A549 (cell line): ENCODE measurements at regions not wholly inside any gene's neighbourhood (a gene's known extent, or its start where the extent isn't known, plus 50 kb on each side); places are given as distances from the start of the nearest gene placed in this dataset.

ENCODE experiments used
- ATAC-seq, 2 experiments: fragments of 200-7000 bp in 1 of 2; fragments of >200 bp in 1 of 2; cut with Nextera tagmentation in 1 of 2; cut with Tn5 transposase in 1 of 2; 3 replicates each; pipeline versions ENCODE4 v1.8.0 to v1.9.1; 2018 to 2020; ENCODE audit warnings: mild to moderate bottlenecking in 1 of 2, moderate library complexity in 1 of 2
- CTCF ChIA-PET: fragments of 300-600 bp; sonication (Branson Sonifier 250); formaldehyde crosslinking; extraction: SDS; loops from one replicate; lab custom pipeline; 2021; ENCODE audit warnings: antibody characterized with exemption, inconsistent platforms; lab: Yijun Ruan, JAX
- POLR2A ChIA-PET: fragments of 350-600 bp; formaldehyde crosslinking; extraction: SDS; loops from one replicate; lab custom pipeline; 2021; ENCODE audit warnings: antibody characterized with exemption, inconsistent platforms; lab: Yijun Ruan, JAX
- DNase-seq, 2 experiments: peaks; one replicate each; pipeline versions ENCODE4 v3.0.0 to v3.0.0-alpha.2; 2011 to 2016; ENCODE audit warnings: low read depth in 1 of 2, low spot score in 1 of 2
- FAIRE-seq: peaks from 2 replicates; lab custom pipeline; 2011; peaks lifted over from hg19 to GRCh38; lab: Jason Lieb, UNC
- H3K27ac ChIP-seq, 2 experiments: fragments of >200 bp; sonication (Bioruptor Twin); formaldehyde crosslinking; 3 replicates each; pipeline ENCODE4 v1.5.1; 2016 to 2017
- H3K4me1 ChIP-seq: fragments of >200 bp; sonication (Bioruptor Twin); formaldehyde crosslinking; 3 replicates; pipeline ENCODE4 v1.6.1; 2016
- H3K4me2 ChIP-seq: fragments of >200 bp; sonication (Bioruptor Twin); formaldehyde crosslinking; 3 replicates; pipeline ENCODE4 v1.6.1; 2016
- H3K4me3 ChIP-seq: fragments of >200 bp; sonication (Bioruptor Twin); formaldehyde crosslinking; 3 replicates; pipeline ENCODE4 v1.5.1; 2016
- H3K9me3 ChIP-seq: fragments of >200 bp; sonication (Bioruptor Twin); formaldehyde crosslinking; 3 replicates; pipeline ENCODE4 v1.6.1; 2016
- ATOH8 ChIP-seq: fragments of 250-450 bp; sonication (Bioruptor Pico); IDR thresholded peaks from 2 replicates; pipeline ENCODE4 v1.5.0; 2020; ENCODE audit warnings: low read depth, mild to moderate bottlenecking, moderate library complexity
- EHF ChIP-seq: fragments of 250-450 bp; sonication (Bioruptor Pico); IDR thresholded peaks from 2 replicates; pipeline ENCODE4 v1.5.0; 2020; ENCODE audit warnings: mild to moderate bottlenecking
- EHMT2 ChIP-seq: fragments of 200-600 bp; sonication (generic); IDR thresholded peaks from 2 replicates; pipeline ENCODE4 v1.6.1; 2016; ENCODE audit warnings: antibody characterized with exemption, low read depth, mild to moderate bottlenecking, moderate library complexity
- FOXS1 ChIP-seq: fragments of 250-450 bp; sonication (Bioruptor Pico); IDR thresholded peaks from 2 replicates; pipeline ENCODE4 v1.5.0; 2020; ENCODE audit warnings: mild to moderate bottlenecking, moderate library complexity
- GATA3 ChIP-seq: IDR thresholded peaks from 2 replicates; pipeline ENCODE4 v1.6.1; 2012; ENCODE audit warnings: borderline replicate concordance
- HMGXB4 ChIP-seq: fragments of 250-450 bp; sonication (Bioruptor Pico); IDR thresholded peaks from 2 replicates; pipeline ENCODE4 v1.5.0; 2021; ENCODE audit warnings: mild to moderate bottlenecking, moderate library complexity, borderline replicate concordance
- KDM1A ChIP-seq: fragments of 200-600 bp; sonication (generic); IDR thresholded peaks from 2 replicates; pipeline ENCODE4 v1.6.1; 2016; ENCODE audit warnings: low read depth, mild to moderate bottlenecking
- MYC ChIP-seq: IDR thresholded peaks from 2 replicates; pipeline ENCODE4 v1.6.1; 2012; ENCODE audit warnings: mild to moderate bottlenecking, inconsistent platforms, low read length, improper control_type of control experiment, borderline replicate concordance
- NPAS2 ChIP-seq: fragments of 250-450 bp; sonication (Bioruptor Pico); IDR thresholded peaks from 2 replicates; pipeline ENCODE4 v1.8.0; 2022; ENCODE audit warnings: mild to moderate bottlenecking, moderate library complexity, borderline replicate concordance
- PBX3 ChIP-seq: IDR thresholded peaks from 2 replicates; pipeline ENCODE4 v1.6.1; 2012
- POLR2A ChIP-seq: IDR thresholded peaks from 2 replicates; pipeline ENCODE4 v1.6.1; 2012; ENCODE audit warnings: mild to moderate bottlenecking, low read length
- RAD21 ChIP-seq, 2 experiments: fragments of >200 bp in 1 of 2; sonication (Bioruptor Twin) in 1 of 2; formaldehyde crosslinking in 1 of 2; IDR thresholded peaks in 1 of 2; conservative IDR thresholded peaks in 1 of 2; 2 replicates in 1 of 2; 3 replicates in 1 of 2; pipeline ENCODE4 v1.6.1; 2012 to 2018; ENCODE audit warnings: inconsistent platforms in 1 of 2
- REST ChIP-seq: fragments of 200-600 bp; sonication (generic); IDR thresholded peaks from 2 replicates; pipeline ENCODE4 v1.6.1; 2016; ENCODE audit warnings: antibody characterized with exemption, mild to moderate bottlenecking, moderate library complexity
- RNF2 ChIP-seq: fragments of 200-600 bp; sonication (generic); IDR thresholded peaks from 2 replicates; pipeline ENCODE4 v1.6.1; 2016; ENCODE audit warnings: low read depth, mild to moderate bottlenecking, antibody characterized with exemption, moderate library complexity, borderline replicate concordance
- SREBF2 ChIP-seq: fragments of 450-650 bp; IDR thresholded peaks from 2 replicates; pipeline ENCODE4 v1.6.1; 2014; ENCODE audit warnings: mild to moderate bottlenecking, moderate library complexity
- ZC3H11A ChIP-seq: fragments of 450-650 bp; IDR thresholded peaks from 2 replicates; pipeline ENCODE4 v1.6.1; 2014; ENCODE audit warnings: antibody characterized with exemption, mild to moderate bottlenecking
- WGBS: methylation state at CpG from one replicate; pipeline ENCODE4 v1.1.6; 2017; ENCODE audit errors: missing lambda C conversion rate; 5-methylcytosine and 5-hydroxymethylcytosine counted together

GRCh38 chr6:133156689-133157088 lies 84.5 kb upstream of the EYA4 start (continued):
- TF ChIP-seq NPAS2, result no peak
- no peak for TF ChIP-seq ZC3H11A

- FAIRE-seq (no peak), ATAC-seq (no peak), DNase-seq (no peak)
- no peaks in the 10 kb centered on the region for H3K4me1 ChIP-seq
- WGBS, result 93% methylated on average over 2 of the region's 2 CpGs
- H3K9me3 ChIP-seq, result peaks cover 7% of the 10 kb centered on the region; the same call in 1 of the 3 replicates
- no peak overlapping the region for H3K4me2 ChIP-seq
- no peak for TF ChIP-seq HMGXB4 (CRISPR knock-in tag)
- TF ChIP-seq SREBF2, result no peak
- ChIA-PET POLR2A (no interaction called here), CTCF (no interaction called here)
- H3K4me3 ChIP-seq, result no peak overlapping the region
- H3K27ac ChIP-seq, result no peak overlapping the region
Observed at GRCh38 chr6:133157995-133158394, 83.2 kb upstream of the EYA4 start.

GRCh38 chr6:133159255-133159795 lies 81.8 kb upstream of the EYA4 start:
- POLR2A ChIA-PET, result no interaction called here
- CTCF ChIA-PET, result no interaction called here
- no peak for ATAC-seq

GRCh38 chr6:133160536-133160935 lies 80.6 kb upstream of the EYA4 start:
- POLR2A ChIA-PET, result no interaction called here
- DNase-seq (no peak), FAIRE-seq (no peak), ATAC-seq (no peak)
- no peaks in the 10 kb centered on the region for H3K9me3 ChIP-seq
- WGBS, result 79% methylated on average over 2 of the region's 2 CpGs
- no peaks in the 10 kb centered on the region for H3K4me1 ChIP-seq
- no peak overlapping the region for H3K27ac ChIP-seq
- TF ChIP-seq FOXS1 (CRISPR knock-in tag) (no peak), MYC (no peak), RAD21 (conservative IDR thresholded peaks at IDR 0.05 in 1 of 2, IDR thresholded peaks at IDR 0.05 in 1 of 2) (no peak), EHF (CRISPR knock-in tag) (no peak), PBX3 (no peak), GATA3 (no peak), RNF2 (no peak), REST (no peak), POLR2A (no peak), EHMT2 (no peak), KDM1A (no peak)
- no peak overlapping the region for H3K4me2 ChIP-seq
- CTCF ChIA-PET, result no interaction called here
- no peak overlapping the region for H3K4me3 ChIP-seq

More at GRCh38 chr6:133159255-133159795, 81.8 kb upstream of the EYA4 start:
- TF ChIP-seq ATOH8, result no peak
- DNase-seq (no peak), FAIRE-seq (no peak)
- no peak overlapping the region for H3K27ac ChIP-seq
- H3K4me2 ChIP-seq, result no peak overlapping the region
- H3K9me3 ChIP-seq, result peaks cover 6% of the 10 kb centered on the region; the same call in 1 of the 3 replicates
- H3K4me3 ChIP-seq, result no peak overlapping the region
- WGBS, result 54% methylated on average over 2 of the region's 2 CpGs
- no peaks in the 10 kb centered on the region for H3K4me1 ChIP-seq
